ENCODE measurements at regions not wholly inside any gene's neighbourhood (a gene's known extent, or its start where the extent isn't known, plus 50 kb on each side); places are given as distances from the start of the nearest gene placed in this dataset.

DNA sequence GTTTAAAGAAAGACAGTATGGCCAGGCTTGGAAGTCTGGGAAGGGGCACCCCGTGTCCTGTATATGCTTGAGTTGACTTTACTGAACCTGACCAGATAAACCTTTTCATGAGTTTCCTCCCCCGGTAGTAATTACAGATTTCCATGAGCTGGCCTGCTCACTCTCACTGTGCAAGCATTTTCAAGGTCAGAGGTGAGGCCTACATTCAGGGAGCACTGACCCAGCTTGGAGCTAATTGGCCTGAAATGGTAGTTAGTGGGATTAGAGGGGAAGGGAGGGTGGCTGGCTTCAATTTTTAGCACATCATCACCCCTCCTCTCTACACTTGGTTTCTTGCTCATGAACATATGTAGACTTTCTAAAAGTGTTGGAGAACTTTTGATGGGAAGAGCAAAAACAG lies 99.2 kb downstream of the PSAT1 start:
- Histone ChIP-seq H3K27ac (no peak overlapping the region), H3K4me1 (no peaks in the 10 kb centered on the region), H3K9me3 (no peaks in the 10 kb centered on the region), H3K36me3 (no peaks in the 10 kb centered on the region), H3K27me3 (no peaks in the 10 kb centered on the region), H3K4me3 (no peak overlapping the region)
- no peak for TF ChIP-seq POLR2A (IDR thresholded peaks at IDR 0.05)
- intact Hi-C loops (cut with DNase I; ENCODE audit: low total_unique reads): no loop called here
- no peak for DNase-seq

DNA sequence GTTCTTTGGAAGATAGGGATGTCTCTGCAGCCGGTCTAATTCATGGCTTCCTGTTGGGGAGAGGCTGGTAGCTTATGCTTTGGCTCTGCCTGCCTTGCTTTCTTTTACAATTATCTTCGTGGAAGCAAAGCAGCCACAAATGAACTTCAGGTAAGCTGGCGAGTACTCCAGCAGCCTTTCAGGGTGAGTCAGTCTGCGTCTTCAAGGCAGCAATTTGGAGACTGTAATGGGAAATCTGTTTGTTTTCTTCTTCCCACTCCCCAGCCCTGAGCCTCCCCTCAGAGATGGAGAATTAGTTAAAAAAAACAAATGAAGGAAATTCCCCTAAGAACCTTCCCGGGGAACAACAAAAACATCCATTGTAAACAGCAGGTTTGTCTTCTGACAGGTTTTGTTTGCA lies 100.1 kb downstream of the PSAT1 start:
- DNase-seq: no peak
- Histone ChIP-seq H3K9me3 (no peaks in the 10 kb centered on the region), H3K27me3 (no peaks in the 10 kb centered on the region), H3K27ac (no peak overlapping the region), H3K4me3 (no peak overlapping the region), H3K4me1 (no peaks in the 10 kb centered on the region), H3K36me3 (no peaks in the 10 kb centered on the region)
- intact Hi-C loops (cut with DNase I; ENCODE audit: low total_unique reads): no loop called here
- TF ChIP-seq, protein P1, sequence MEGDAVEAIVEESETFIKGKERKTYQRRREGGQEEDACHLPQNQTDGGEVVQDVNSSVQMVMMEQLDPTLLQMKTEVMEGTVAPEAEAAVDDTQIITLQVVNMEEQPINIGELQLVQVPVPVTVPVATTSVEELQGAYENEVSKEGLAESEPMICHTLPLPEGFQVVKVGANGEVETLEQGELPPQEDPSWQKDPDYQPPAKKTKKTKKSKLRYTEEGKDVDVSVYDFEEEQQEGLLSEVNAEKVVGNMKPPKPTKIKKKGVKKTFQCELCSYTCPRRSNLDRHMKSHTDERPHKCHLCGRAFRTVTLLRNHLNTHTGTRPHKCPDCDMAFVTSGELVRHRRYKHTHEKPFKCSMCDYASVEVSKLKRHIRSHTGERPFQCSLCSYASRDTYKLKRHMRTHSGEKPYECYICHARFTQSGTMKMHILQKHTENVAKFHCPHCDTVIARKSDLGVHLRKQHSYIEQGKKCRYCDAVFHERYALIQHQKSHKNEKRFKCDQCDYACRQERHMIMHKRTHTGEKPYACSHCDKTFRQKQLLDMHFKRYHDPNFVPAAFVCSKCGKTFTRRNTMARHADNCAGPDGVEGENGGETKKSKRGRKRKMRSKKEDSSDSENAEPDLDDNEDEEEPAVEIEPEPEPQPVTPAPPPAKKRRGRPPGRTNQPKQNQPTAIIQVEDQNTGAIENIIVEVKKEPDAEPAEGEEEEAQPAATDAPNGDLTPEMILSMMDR (IDR thresholded peaks at IDR 0.05): no peak
- no peak for TF ChIP-seq POLR2A (IDR thresholded peaks at IDR 0.05)

DNA sequence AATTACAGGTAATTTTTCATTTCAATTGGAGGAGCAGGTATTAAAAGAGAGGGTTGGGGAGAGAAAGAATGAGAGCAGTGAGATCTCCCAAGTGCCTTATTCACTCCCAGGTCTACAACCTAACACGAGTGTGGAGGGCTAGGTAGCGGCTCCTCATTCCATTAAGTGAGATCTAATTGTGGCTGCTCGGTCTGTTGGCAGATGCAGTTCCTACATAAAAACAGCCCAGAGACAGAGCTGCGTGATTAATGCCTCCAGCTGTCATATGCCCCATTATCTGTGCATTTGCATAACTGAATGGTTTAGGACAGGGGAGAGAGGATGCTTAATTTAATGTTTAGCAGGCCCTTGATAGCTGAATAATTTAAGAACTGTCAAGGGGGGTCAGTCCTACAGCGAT lies 100.5 kb downstream of the PSAT1 start:
- H3K9me3 ChIP-seq: no peaks in the 10 kb centered on the region
- no peak for DNase-seq
- TF ChIP-seq POLR2A (IDR thresholded peaks at IDR 0.05): no peak
- TF ChIP-seq, protein P1 (IDR thresholded peaks at IDR 0.05): no peak

DNA sequence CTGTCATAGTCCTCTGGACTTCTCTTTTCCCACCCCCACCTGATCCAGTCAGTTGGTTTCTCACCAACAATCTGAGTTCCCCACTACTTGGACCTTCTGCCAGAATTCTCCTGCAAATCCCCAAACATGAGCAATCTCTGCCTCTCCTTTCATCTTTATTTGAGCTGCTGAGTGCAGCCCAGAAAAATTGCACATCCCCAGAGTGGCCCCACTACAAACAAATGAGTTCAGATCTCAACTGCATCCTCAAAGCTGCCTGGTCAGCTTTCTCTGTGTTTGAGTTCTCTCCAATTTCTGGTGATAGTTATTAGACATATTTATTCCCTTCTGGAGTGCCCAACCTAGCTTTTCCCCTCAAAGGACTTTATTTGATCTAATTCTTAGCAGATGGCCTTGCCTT lies 102.2 kb downstream of the PSAT1 start:
- TF ChIP-seq, protein P1 (IDR thresholded peaks at IDR 0.05): no peak
- no peak for TF ChIP-seq POLR2A (IDR thresholded peaks at IDR 0.05)

More for the DNA sequence above, 100.5 kb downstream of the PSAT1 start:
- no peaks in the 10 kb centered on the region for H3K27me3 ChIP-seq
- H3K4me1 ChIP-seq: no peaks in the 10 kb centered on the region
- H3K27ac ChIP-seq: no peak overlapping the region
- no peaks in the 10 kb centered on the region for H3K36me3 ChIP-seq
- intact Hi-C loops (cut with DNase I; ENCODE audit: low total_unique reads): no loop called here
- H3K4me3 ChIP-seq: no peak overlapping the region

DNA sequence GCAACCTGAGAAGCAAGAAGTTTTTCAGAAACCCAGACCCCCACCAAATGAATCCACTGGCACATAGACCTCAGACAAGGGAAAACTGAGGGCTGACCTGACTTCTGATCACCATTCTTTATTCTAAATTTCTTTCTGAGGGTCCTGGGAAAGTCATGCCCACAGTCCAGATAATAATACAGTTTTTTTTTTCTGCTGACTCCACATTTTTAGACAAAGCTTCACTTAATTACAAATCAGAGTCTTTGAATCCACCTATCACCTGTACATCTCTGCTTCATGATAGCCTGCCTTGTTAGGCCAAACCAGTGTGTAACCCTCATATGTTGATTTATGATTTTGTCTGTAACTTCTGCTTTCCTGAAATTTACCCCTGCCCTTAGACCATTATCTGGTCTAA lies 103.6 kb downstream of the PSAT1 start:
- intact Hi-C loops (cut with DNase I; ENCODE audit: low total_unique reads): no loop called here
- Histone ChIP-seq H3K4me3 (no peak overlapping the region), H3K9me3 (no peaks in the 10 kb centered on the region), H3K27me3 (no peaks in the 10 kb centered on the region), H3K27ac (no peak overlapping the region), H3K36me3 (no peaks in the 10 kb centered on the region), H3K4me1 (no peaks in the 10 kb centered on the region)
- DNase-seq: no peak
- TF ChIP-seq, protein P1 (IDR thresholded peaks at IDR 0.05): no peak
- no peak for TF ChIP-seq POLR2A (IDR thresholded peaks at IDR 0.05)

More for the DNA sequence above, 102.2 kb downstream of the PSAT1 start:
- Histone ChIP-seq H3K36me3 (no peaks in the 10 kb centered on the region), H3K27me3 (no peaks in the 10 kb centered on the region), H3K27ac (no peak overlapping the region), H3K4me3 (no peak overlapping the region), H3K4me1 (no peaks in the 10 kb centered on the region), H3K9me3 (no peaks in the 10 kb centered on the region)
- intact Hi-C loops (cut with DNase I; ENCODE audit: low total_unique reads): no loop called here
- no peak for DNase-seq

DNA sequence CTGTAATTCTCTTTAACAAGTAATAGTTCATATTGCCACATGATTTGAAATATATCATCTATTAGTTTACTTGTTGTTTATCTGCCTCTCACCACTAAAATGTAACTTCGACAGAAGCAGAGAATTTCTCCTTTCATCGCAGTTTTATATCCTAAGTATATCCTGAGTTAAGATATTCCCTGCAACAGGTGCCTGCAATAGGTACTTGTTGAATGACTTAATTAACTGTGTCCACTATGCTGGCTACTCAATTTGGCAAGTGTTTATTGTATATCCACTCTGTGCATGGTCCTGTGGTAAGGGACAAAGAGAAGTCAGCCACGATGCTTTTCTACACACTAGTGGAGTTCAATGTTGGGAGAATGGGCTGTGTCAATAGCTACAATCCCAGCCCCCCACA lies 108.5 kb downstream of the PSAT1 start:
- intact Hi-C loops (cut with DNase I; ENCODE audit: low total_unique reads): no loop called here
- no peak for DNase-seq
- no peaks in the 10 kb centered on the region for H3K4me1 ChIP-seq
- H3K9me3 ChIP-seq: no peaks in the 10 kb centered on the region
- no peaks in the 10 kb centered on the region for H3K27me3 ChIP-seq
- H3K27ac ChIP-seq: no peak overlapping the region
- H3K4me3 ChIP-seq: no peak overlapping the region
- H3K36me3 ChIP-seq: no peaks in the 10 kb centered on the region
- TF ChIP-seq, protein P1 (IDR thresholded peaks at IDR 0.05): no peak
- no peak for TF ChIP-seq POLR2A (IDR thresholded peaks at IDR 0.05)

Data from uterus (tissue), 3 donors.